Activated T-cell treated with anti-CD3 and anti-CD28 coated beads, Interleukin-2, amount 50 U/mL, for 24 hours (primary cell): ENCODE measurements at regions not wholly inside any gene's neighbourhood (a gene's known extent, or its start where the extent isn't known, plus 50 kb on each side); places are given as distances from the start of the nearest gene placed in this dataset.
"Not testable (repeated sequence)": the region's sequence is repeated elsewhere in the genome, so short reads cannot be mapped to it uniquely, and the experiment has no call there.

ENCODE experiments used
- DNase-seq: peaks from one replicate; pipeline ENCODE4 v3.0.0-alpha.2; 2020
- H3K27ac Mint-ChIP-seq: 2 replicates; pipeline ENCODE4 v1.8.0; 2020; ENCODE audit warnings: mild to moderate bottlenecking, mixed read lengths
- H3K27me3 Mint-ChIP-seq: 2 replicates; pipeline ENCODE4 v1.8.0; 2020; ENCODE audit warnings: mixed read lengths
- H3K36me3 Mint-ChIP-seq: 2 replicates; pipeline ENCODE4 v1.8.0; 2020; ENCODE audit warnings: low read depth, mixed read lengths
- H3K4me1 Mint-ChIP-seq: 2 replicates; pipeline ENCODE4 v1.8.0; 2020; ENCODE audit warnings: low read depth, mixed read lengths
- H3K4me3 Mint-ChIP-seq: 2 replicates; pipeline ENCODE4 v1.8.0; 2020; ENCODE audit warnings: mild to moderate bottlenecking, moderate library complexity, mixed read lengths
- H3K9me3 Mint-ChIP-seq: 2 replicates; pipeline ENCODE4 v1.8.0; 2020; ENCODE audit warnings: mixed read lengths

DNA sequence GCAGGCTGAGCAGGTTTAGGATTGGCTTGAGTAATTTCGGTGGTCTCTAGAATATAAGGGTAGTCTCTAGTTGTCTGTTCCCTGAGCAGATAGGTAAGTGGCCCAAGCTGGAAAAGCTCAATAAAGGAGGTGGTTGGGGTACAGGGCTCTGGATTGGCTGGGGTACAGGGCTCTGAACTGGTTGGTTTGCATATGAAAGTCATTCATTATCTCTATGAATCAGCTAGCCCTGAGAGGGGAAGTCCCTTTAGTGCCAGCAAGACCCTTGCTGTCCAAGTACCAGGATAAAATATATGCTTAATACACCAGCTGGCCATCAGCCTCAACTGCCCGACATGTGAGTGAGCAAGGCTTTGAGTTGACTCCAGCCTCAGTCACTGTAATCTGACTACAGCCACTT lies 93.0 kb downstream of the ZBTB18 start:
- peaks cover 8% of the 10 kb centered on the region for H3K27me3 Mint-ChIP-seq

DNA sequence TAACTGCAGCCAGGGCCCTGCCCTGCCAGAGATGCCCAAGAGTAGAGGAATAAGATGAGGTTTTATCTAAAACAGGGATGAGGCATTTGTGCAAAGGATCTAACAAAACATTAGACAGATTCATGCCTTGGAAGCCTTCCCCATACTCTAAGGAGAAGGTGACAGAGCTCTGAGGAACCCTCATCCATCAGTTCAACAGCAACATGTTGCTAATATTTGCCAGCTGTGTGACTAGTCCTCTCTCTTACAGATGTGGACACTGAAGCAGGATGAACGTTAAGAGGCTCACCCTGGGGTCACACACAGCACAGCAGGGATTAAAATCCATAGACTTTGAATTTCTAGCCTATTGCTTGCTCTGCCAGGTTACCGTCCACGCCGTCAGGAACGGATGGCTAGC lies 99.0 kb downstream of the ZBTB18 start:
- H3K27ac Mint-ChIP-seq: no peak overlapping the region
- no peak overlapping the region for H3K4me3 Mint-ChIP-seq
- no peaks in the 10 kb centered on the region for H3K27me3 Mint-ChIP-seq
- H3K4me1 Mint-ChIP-seq: peaks cover 4% of the 10 kb centered on the region
- no peaks in the 10 kb centered on the region for H3K9me3 Mint-ChIP-seq
- H3K36me3 Mint-ChIP-seq: no peaks in the 10 kb centered on the region
- no peak for DNase-seq

More for the DNA sequence above, 93.0 kb downstream of the ZBTB18 start:
- H3K4me3 Mint-ChIP-seq: no peak overlapping the region
- DNase-seq: no peak
- no peak overlapping the region for H3K27ac Mint-ChIP-seq
- H3K9me3 Mint-ChIP-seq: no peaks in the 10 kb centered on the region
- H3K36me3 Mint-ChIP-seq: no peaks in the 10 kb centered on the region
- no peaks in the 10 kb centered on the region for H3K4me1 Mint-ChIP-seq

DNA sequence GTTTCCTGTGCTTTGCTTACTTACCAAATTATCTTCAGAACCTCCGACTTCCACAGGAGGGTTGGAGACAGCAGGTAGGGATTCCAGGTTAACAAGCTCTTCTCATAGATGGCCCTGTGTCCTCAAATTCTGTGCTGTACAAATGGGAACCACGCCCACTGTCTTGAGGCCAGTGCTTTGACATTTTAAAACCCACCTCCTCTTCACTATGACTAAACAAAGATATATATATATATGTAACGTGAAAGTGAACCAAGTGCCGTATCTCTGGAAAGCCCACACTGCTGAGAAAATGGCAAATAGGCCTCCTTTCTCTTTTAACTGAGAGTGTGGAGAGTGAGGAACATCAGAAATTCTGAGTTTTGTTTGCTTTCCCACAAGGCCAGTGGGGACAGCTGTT lies 99.6 kb downstream of the ZBTB18 start:
- H3K9me3 Mint-ChIP-seq: no peaks in the 10 kb centered on the region
- H3K27ac Mint-ChIP-seq: no peak overlapping the region
- no peaks in the 10 kb centered on the region for H3K36me3 Mint-ChIP-seq
- peaks cover 4% of the 10 kb centered on the region for H3K4me1 Mint-ChIP-seq
- no peak for DNase-seq
- no peak overlapping the region for H3K4me3 Mint-ChIP-seq
- H3K27me3 Mint-ChIP-seq: no peaks in the 10 kb centered on the region

DNA sequence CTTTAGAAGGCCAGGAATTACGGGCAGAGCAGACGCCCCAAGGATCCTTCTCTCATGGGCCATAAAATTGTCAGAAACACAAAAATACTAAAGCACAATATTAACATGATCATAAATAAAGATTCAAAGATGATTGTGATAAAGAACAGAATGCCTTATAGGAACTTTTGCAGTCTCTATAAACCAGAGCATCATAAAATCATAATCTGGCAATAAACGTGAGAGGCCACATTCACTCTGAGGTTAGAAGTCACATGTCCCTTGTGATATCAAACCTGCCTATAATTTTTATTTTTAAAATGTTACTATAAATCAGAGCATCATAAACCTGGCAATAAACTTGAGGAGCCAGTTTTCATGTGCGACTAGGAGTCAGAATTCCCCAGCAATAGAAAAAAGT lies 100.5 kb downstream of the ZBTB18 start:
- H3K4me3 Mint-ChIP-seq: no peak overlapping the region
- H3K9me3 Mint-ChIP-seq: no peaks in the 10 kb centered on the region
- no peaks in the 10 kb centered on the region for H3K27me3 Mint-ChIP-seq
- H3K27ac Mint-ChIP-seq: no peak overlapping the region
- DNase-seq: no peak
- H3K4me1 Mint-ChIP-seq: peaks cover 4% of the 10 kb centered on the region
- no peaks in the 10 kb centered on the region for H3K36me3 Mint-ChIP-seq

DNA sequence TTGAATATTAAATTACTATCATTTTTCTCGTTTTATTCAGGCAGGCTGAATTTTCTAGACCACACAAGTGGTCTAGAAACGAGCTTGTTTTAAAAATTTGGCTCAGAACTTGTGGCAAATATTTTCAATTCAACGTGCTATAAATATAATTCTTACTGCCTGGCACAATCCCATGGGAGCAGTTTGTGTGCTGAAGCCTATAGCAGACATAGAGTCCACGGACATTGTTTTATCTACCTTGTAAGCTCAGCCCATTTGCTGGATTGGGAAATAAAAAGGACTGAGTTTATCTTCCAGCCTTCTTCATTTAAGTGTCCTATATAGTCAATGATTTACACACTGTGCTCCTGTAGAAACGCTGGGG lies 103.4 kb downstream of the ZBTB18 start:
- no peak overlapping the region for H3K4me3 Mint-ChIP-seq
- no peak for DNase-seq
- H3K27me3 Mint-ChIP-seq: no peaks in the 10 kb centered on the region
- peaks cover 4% of the 10 kb centered on the region for H3K4me1 Mint-ChIP-seq
- H3K36me3 Mint-ChIP-seq: no peaks in the 10 kb centered on the region
- no peaks in the 10 kb centered on the region for H3K9me3 Mint-ChIP-seq
- no peak overlapping the region for H3K27ac Mint-ChIP-seq

GRCh38 chr1:244154872-244155531 lies 103.9 kb downstream of the ZBTB18 start:
- Mint-ChIP-seq H3K9me3 (no peaks in the 10 kb centered on the region), H3K4me1 (peaks cover 4% of the 10 kb centered on the region), H3K4me3 (no peak overlapping the region), H3K27ac (no peak overlapping the region), H3K27me3 (no peaks in the 10 kb centered on the region), H3K36me3 (no peaks in the 10 kb centered on the region)
- DNase-seq: no peak

DNA sequence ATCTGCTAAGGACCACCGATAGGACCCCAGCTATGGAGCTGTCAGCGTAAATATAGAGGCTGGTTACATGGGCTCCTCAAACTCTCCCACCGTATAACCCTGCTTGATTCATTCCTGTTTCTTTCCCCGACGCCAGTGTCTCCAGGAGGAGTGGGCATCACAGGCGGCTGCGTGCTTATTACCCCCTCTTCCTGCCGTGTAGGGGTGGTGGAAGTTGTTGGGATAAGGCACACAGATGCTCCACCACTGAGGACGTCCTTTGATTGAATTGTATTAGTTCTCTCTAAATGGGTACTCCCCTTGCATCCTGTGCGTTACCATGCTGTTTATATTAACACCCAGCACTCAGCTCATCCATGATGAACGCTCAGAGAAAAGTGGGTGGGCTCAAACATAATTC lies 104.6 kb downstream of the ZBTB18 start:
- no peak overlapping the region for H3K27ac Mint-ChIP-seq
- DNase-seq: no peak
- H3K9me3 Mint-ChIP-seq: no peaks in the 10 kb centered on the region
- H3K36me3 Mint-ChIP-seq: no peaks in the 10 kb centered on the region
- H3K27me3 Mint-ChIP-seq: no peaks in the 10 kb centered on the region
- H3K4me3 Mint-ChIP-seq: no peak overlapping the region
- peaks cover 2% of the 10 kb centered on the region for H3K4me1 Mint-ChIP-seq

DNA sequence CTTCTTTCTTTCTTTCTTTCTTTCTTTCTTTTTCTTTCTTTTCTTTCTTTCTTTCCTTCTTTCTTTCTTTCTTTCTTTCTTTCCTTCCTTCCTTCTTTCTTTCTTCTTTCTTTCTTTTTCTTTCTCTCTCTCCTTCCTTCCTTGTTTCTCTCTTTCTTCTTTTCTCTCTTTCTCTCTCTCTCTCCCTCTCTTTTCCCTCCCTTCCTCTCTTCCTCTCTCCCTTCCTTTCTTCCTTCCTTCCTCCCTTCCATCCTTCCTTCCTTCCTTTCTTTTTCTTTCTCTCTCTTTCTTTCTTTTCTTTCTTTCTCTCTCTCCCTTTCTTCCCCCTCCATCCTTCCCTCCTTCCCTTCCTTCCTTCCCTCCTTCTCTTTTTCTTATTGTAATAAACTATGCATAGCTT lies 105.5 kb downstream of the ZBTB18 start:
- H3K27ac Mint-ChIP-seq: not testable (repeated sequence)

DNA sequence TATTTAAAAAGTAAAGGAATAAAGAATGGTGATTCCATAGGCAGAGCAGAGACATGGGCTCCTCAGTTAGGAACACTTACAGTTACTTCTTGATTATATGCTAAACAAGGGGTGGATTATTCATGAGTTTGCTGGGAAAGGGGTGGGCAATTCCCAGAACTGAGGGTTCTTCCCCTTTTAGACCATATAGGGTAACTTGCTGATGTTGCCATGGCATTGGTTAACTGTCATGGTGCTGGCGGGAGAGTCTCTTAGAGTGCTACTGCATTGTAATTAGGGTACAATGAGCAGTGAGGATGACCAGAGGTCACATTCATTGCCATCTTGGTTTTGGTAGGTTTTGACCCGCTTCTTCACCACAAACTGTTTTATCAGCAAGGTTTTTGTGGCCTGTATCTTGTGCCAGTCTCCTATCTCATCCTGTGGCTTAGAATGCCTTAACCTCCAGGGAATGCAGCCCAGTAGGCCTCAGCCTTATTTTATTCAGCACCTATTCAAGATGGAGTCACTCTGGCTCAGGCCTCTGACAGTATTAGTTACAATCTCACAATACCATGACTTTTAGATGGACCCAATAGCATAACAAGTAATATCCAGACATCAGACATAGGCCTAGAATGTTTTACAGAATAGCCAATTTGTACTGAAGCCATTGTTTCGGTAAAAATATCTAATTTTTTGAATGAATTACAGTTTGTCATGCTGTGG lies 106.8 kb downstream of the ZBTB18 start:
- Mint-ChIP-seq H3K4me3 (no peak overlapping the region), H3K27me3 (no peaks in the 10 kb centered on the region), H3K9me3 (no peaks in the 10 kb centered on the region), H3K4me1 (no peaks in the 10 kb centered on the region), H3K27ac (no peak overlapping the region), H3K36me3 (no peaks in the 10 kb centered on the region)
- DNase-seq: no peak

More for the DNA sequence above, 105.5 kb downstream of the ZBTB18 start:
- H3K4me1 Mint-ChIP-seq, DNase-seq, H3K4me3 Mint-ChIP-seq, H3K9me3 Mint-ChIP-seq, H3K36me3 Mint-ChIP-seq, H3K27me3 Mint-ChIP-seq: not testable (repeated sequence)

DNA sequence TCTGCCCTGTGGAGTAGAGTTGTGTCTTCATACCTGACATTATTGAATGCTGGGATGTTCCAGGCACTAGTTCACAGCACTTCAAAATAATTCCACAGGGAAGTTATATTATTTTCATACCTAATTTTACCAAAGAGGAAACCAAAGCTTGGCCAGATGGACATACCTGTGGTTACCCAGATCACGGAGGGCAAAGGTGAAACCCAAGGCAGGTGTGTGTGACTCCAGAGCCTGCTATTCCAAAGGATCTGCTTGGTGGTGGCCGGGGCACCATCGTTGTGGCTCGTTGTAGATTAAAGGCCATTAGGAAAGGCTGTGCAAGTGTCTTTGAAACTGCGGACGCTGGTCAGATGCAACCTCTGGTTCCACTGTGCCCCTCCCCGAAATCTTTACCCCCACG lies 108.6 kb downstream of the ZBTB18 start:
- Mint-ChIP-seq H3K4me3 (no peak overlapping the region), H3K27me3 (no peaks in the 10 kb centered on the region), H3K9me3 (no peaks in the 10 kb centered on the region), H3K4me1 (no peaks in the 10 kb centered on the region), H3K27ac (no peak overlapping the region), H3K36me3 (no peaks in the 10 kb centered on the region)
- no peak for DNase-seq

DNA sequence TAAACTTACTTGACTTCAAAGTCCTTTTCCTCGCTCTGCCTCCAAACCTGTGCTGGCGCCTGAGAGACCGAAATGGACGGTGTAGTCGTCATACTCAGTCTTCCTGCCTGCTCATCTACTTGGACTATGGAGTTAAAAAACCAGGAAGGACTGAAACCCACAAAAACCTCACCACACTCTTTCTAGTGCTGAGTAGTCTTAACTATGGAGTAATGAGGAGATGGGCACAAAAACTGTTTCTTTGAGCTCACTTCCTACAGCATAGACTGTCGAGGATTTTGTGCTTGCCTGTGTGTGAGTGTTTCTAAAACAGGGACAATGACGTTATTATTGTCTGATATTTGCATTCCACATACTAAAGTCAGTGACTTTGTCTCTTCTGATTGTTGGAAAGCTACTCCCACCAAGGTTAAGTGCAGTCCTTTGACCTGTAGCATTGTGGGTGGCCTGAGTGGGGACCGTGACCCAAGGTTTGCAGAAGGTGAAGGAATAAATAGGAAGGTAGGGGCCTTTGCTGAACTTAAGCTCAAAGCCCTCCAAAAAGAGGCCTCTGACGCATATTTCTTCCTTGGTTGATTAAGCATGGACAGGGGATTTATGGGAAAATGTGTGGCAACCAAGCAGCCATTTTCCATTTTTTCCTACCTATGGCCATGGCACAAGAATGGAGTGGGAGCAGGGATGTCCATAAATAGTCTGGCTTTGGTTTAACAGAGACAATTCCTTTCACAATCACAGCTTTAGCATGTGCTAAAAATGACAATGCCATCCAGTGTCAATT lies 109.6 kb downstream of the ZBTB18 start:
- H3K36me3 Mint-ChIP-seq: no peaks in the 10 kb centered on the region
- DNase-seq: no peak
- H3K27ac Mint-ChIP-seq: no peak overlapping the region
- no peak overlapping the region for H3K4me3 Mint-ChIP-seq
- H3K4me1 Mint-ChIP-seq: no peaks in the 10 kb centered on the region
- H3K9me3 Mint-ChIP-seq: no peaks in the 10 kb centered on the region
- no peaks in the 10 kb centered on the region for H3K27me3 Mint-ChIP-seq

GRCh38 chr1:244161236-244161510 lies 110.1 kb downstream of the ZBTB18 start:
- H3K27ac Mint-ChIP-seq: no peak overlapping the region
- no peaks in the 10 kb centered on the region for H3K9me3 Mint-ChIP-seq
- no peaks in the 10 kb centered on the region for H3K36me3 Mint-ChIP-seq
- no peak for DNase-seq
- H3K27me3 Mint-ChIP-seq: no peaks in the 10 kb centered on the region
- no peaks in the 10 kb centered on the region for H3K4me1 Mint-ChIP-seq
- no peak overlapping the region for H3K4me3 Mint-ChIP-seq

DNA sequence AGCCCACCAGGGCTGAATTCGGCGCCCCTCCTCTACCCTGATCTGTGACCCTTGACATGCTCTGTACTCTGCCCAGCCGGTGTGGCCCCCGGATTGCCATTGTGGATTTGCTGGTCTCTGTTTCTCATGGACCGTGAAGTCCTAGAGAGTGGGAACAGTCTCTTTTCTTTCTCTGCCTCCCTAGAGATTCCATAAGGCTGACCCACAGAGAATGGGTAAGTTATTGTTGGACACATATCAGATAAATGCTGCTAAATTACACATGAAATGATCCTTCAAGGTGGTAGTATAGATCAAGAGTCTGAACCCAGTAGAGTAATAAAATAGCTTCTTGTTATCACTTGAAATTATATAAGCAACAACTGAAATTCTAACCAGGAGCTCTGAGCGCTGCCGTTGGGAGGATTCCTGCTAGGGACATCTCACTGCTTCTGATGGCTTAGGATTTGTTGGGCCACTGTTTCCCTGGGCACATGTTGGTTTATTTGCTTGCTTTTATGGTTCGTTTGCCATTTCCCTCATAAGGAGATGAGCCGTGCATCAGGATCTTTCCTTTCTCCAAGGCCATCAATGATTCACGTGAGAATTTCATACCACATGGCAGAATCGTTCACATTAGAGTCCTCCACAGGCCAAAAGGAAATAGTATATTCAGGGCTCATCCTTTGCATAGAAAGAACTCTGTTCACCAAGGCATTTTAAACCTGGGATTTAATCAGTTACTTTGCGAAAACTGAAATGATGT lies 111.9 kb downstream of the ZBTB18 start:
- Mint-ChIP-seq H3K4me1 (no peaks in the 10 kb centered on the region), H3K9me3 (no peaks in the 10 kb centered on the region), H3K4me3 (no peak overlapping the region)

DNA sequence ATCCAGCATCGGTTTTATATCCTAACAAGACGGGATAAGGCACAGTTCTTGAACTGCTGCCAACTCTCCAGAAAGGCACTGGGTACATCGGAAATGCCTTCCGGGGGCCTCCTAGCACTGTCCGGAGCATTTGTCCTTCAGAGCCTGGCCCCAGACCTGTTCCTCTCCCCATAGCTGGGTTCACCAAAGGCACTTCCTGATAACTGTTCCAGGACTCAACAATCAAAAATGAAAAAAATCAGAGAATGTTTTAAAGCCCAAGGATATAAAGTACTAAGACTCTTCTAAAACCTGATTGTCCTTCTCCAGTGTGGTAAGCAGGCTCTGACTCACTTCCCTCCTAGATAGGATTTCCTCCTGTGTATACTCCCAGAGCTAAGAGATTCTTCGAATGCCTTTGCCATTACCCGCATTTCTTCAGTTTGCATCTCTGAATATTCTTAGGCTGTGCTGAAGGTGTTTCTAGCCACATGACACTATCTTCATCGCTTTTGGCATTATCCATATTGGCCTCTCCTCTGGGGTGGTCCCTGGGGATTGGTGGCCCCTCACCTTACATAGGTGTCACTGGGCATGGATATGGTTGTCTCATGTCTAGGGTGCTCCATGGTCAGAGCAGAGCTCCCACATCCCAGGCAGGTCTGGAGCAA lies 112.9 kb downstream of the ZBTB18 start:
- H3K4me3 Mint-ChIP-seq: no peak overlapping the region
- H3K27ac Mint-ChIP-seq: no peak overlapping the region
- no peaks in the 10 kb centered on the region for H3K36me3 Mint-ChIP-seq
- H3K9me3 Mint-ChIP-seq: no peaks in the 10 kb centered on the region
- no peaks in the 10 kb centered on the region for H3K4me1 Mint-ChIP-seq
- no peaks in the 10 kb centered on the region for H3K27me3 Mint-ChIP-seq
- no peak for DNase-seq

More for the DNA sequence above, 111.9 kb downstream of the ZBTB18 start:
- Mint-ChIP-seq H3K27ac (no peak overlapping the region), H3K27me3 (no peaks in the 10 kb centered on the region), H3K36me3 (no peaks in the 10 kb centered on the region)
- no peak for DNase-seq
